PC-3 (cell line): ENCODE measurements at regions not wholly inside any gene's neighbourhood (a gene's known extent, or its start where the extent isn't known, plus 50 kb on each side); places are given as distances from the start of the nearest gene placed in this dataset.
A peak's percentile ranks its signal among the peaks of the same experiment; 100 is the strongest.

Source experiments
- ATAC-seq: fragments of 200-7000 bp; cut with Tn5 transposase; 2 replicates; pipeline ENCODE4 v1.9.1; 2020; ENCODE audit warnings: mild to moderate bottlenecking, moderate library complexity
- BruUV-seq: library from RNA; stranded (reverse); fragments of 400-500 nt; replicated peaks from 2 replicates; lab custom pipeline; 2021; lab: Mats Ljungman, UMichigan
- CTCF ChIA-PET: fragments of 300-600 bp; sonication (Branson Sonifier 250); formaldehyde crosslinking; loops from one replicate; lab custom pipeline; 2022; ENCODE audit warnings: antibody characterized with exemption; lab: Charles Lee
- POLR2A ChIA-PET: fragments of 300-600 bp; sonication (Branson Sonifier 250); formaldehyde crosslinking; loops from one replicate; lab custom pipeline; 2022; ENCODE audit warnings: antibody characterized with exemption; ENCODE audit not compliant: unreplicated experiment; lab: Charles Lee
- DNase-seq: peaks from one replicate; pipeline ENCODE4 v3.0.0-alpha.2; 2015
- H2AFZ ChIP-seq: fragments of 300-600 bp; sonication (generic); 2 replicates; pipeline ENCODE4 v1.6.0; 2016; ENCODE audit warnings: antibody characterized with exemption, low read length
- H3F3A ChIP-seq: fragments of 300-600 bp; sonication (generic); one replicate; pipeline ENCODE4 v1.6.0; 2017; ENCODE audit warnings: antibody characterized with exemption, low read length, control low read depth, mild to moderate bottlenecking; ENCODE audit not compliant: unreplicated experiment
- H3K27ac ChIP-seq: fragments of 300-600 bp; sonication (generic); 2 replicates; pipeline ENCODE4 v1.5.1; 2016; ENCODE audit warnings: mild to moderate bottlenecking, low read length
- H3K27me3 ChIP-seq: fragments of 300-600 bp; sonication (generic); 2 replicates; pipeline ENCODE4 v1.6.1; 2016; ENCODE audit warnings: low read length, mixed read lengths
- H3K36me3 ChIP-seq: fragments of 300-600 bp; sonication (generic); 2 replicates; pipeline ENCODE4 v1.6.1; 2016; ENCODE audit warnings: low read depth, mixed run types, low read length, mixed read lengths
- H3K4me1 ChIP-seq: fragments of 300-600 bp; sonication (generic); 2 replicates; pipeline ENCODE4 v1.5.1; 2016; ENCODE audit warnings: low read length; ENCODE audit not compliant: insufficient read depth
- H3K4me2 ChIP-seq: fragments of 300-600 bp; sonication (generic); 2 replicates; pipeline ENCODE4 v1.6.0; 2016; ENCODE audit warnings: low read length
- H3K4me3 ChIP-seq: fragments of 300-600 bp; sonication (generic); 2 replicates; pipeline ENCODE4 v1.5.1; 2016; ENCODE audit warnings: mild to moderate bottlenecking, low read length, mixed read lengths
- H3K79me2 ChIP-seq: fragments of 300-600 bp; sonication (generic); 2 replicates; pipeline ENCODE4 v1.6.1; 2017; ENCODE audit warnings: low read length, mixed read lengths
- H3K9ac ChIP-seq: fragments of 300-600 bp; sonication (generic); 2 replicates; pipeline ENCODE4 v1.6.0; 2016; ENCODE audit warnings: mild to moderate bottlenecking, low read length
- H3K9me2 ChIP-seq: fragments of 300-600 bp; sonication (generic); replicated peaks from 2 replicates; pipeline ENCODE4 v1.6.1; 2016; ENCODE audit warnings: mixed run types, low read length, mixed read lengths
- H3K9me3 ChIP-seq: fragments of 300-600 bp; sonication (generic); 2 replicates; pipeline ENCODE4 v1.6.1; 2016; ENCODE audit warnings: low read length, mixed read lengths
- H4K20me1 ChIP-seq: fragments of 300-600 bp; sonication (generic); 2 replicates; pipeline ENCODE4 v1.6.1; 2016; ENCODE audit warnings: low read length, mixed read lengths
- EZH2 ChIP-seq: fragments of 300-600 bp; sonication (generic); IDR thresholded peaks from one replicate; pipeline ENCODE4 v1.6.1; 2017; ENCODE audit warnings: antibody characterized with exemption, mild to moderate bottlenecking, low read length; ENCODE audit not compliant: unreplicated experiment
- EZH2phosphoT487 ChIP-seq: fragments of 300-600 bp; sonication (generic); IDR thresholded peaks from 2 replicates; pipeline ENCODE4 v1.6.1; 2018; ENCODE audit warnings: mild to moderate bottlenecking, antibody characterized with exemption, low read length, borderline replicate concordance
- intact Hi-C: fragments of 100-400 bp; cut with micrococcal nuclease; formaldehyde crosslinking; loops from 2 replicates; pipeline ENCODE4 v1.9.0; 2023
- TF ChIP-seq, protein P1 (sequence below): fragments of 300-600 bp; sonication (generic); conservative IDR thresholded peaks from 2 replicates; pipeline ENCODE4 v1.5.1; 2017; ENCODE audit warnings: antibody characterized with exemption, low read depth, mild to moderate bottlenecking, low read length

DNA sequence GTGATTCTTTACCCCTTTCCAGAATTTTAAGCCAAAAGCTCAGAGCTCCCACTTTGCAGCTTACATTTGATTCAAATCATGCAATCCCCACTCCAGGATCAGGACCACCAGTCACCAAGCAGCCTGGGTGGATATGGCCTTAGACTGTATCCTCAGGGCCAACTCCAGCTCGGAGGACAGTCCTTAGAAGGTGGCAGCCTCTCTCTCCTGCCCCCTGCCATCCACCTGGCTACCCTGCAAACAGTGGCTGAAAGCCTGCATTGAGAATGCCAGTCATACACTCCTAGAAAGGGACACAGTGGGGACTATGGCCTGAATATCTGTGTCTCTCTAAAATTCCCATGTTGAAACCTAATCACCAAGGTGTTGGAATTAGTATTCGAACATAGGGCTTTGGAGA lies 50.0 kb upstream of the KCNMA1 start:
- Histone ChIP-seq H3K9me2 (no peaks in the 10 kb centered on the region), H3K36me3 (no peaks in the 10 kb centered on the region), H3K79me2 (no peaks in the 10 kb centered on the region), H3K9me3 (no peaks in the 10 kb centered on the region), H4K20me1 (no peaks in the 10 kb centered on the region), H2AFZ (no peak overlapping the region), H3K27ac (no peak overlapping the region), H3K4me3 (no peak overlapping the region), H3K4me1 (no peaks in the 10 kb centered on the region), H3K27me3 (peaks cover 56% of the 10 kb centered on the region), H3K4me2 (no peak overlapping the region), H3K9ac (no peak overlapping the region), H3F3A (no peaks in the 10 kb centered on the region)
- DNase-seq (peak; percentile 39), ATAC-seq (peak; percentile 66)
- no TSS peak for BruUV-seq
- TF ChIP-seq, protein P1, sequence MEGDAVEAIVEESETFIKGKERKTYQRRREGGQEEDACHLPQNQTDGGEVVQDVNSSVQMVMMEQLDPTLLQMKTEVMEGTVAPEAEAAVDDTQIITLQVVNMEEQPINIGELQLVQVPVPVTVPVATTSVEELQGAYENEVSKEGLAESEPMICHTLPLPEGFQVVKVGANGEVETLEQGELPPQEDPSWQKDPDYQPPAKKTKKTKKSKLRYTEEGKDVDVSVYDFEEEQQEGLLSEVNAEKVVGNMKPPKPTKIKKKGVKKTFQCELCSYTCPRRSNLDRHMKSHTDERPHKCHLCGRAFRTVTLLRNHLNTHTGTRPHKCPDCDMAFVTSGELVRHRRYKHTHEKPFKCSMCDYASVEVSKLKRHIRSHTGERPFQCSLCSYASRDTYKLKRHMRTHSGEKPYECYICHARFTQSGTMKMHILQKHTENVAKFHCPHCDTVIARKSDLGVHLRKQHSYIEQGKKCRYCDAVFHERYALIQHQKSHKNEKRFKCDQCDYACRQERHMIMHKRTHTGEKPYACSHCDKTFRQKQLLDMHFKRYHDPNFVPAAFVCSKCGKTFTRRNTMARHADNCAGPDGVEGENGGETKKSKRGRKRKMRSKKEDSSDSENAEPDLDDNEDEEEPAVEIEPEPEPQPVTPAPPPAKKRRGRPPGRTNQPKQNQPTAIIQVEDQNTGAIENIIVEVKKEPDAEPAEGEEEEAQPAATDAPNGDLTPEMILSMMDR = peak; percentile 52
- TF ChIP-seq EZH2phosphoT487 (no peak), EZH2 (no peak)
- intact Hi-C loops = no loop called here
- CTCF ChIA-PET = interaction anchor here (0.7 kb wide), 1 partner anchor 332 kb away, joined by 3 read pairs; no protein-coding TSS in a partner anchor
- POLR2A ChIA-PET = interaction anchor here (0.6 kb wide), 1 partner anchor 102 kb away, joined by 5 read pairs; no protein-coding TSS in a partner anchor
